Endothelial cell of umbilical vein (primary cell): ENCODE measurements at regions not wholly inside any gene's neighbourhood (a gene's known extent, or its start where the extent isn't known, plus 50 kb on each side); places are given as distances from the start of the nearest gene placed in this dataset.

Source experiments
- BruUV-seq: library from RNA; stranded (reverse); fragments of 400-500 nt; replicated peaks from 2 replicates; lab custom pipeline; 2021; lab: Mats Ljungman, UMichigan
- CTCF ChIA-PET: fragments of 300-600, 350-600 bp; sonication (Branson Sonifier 250); formaldehyde crosslinking; loops from one replicate; lab custom pipeline; 2021; ENCODE audit warnings: antibody characterized with exemption, inconsistent platforms; lab: Charles Lee
- POLR2A ChIA-PET: fragments of 300-600, 350-600 bp; sonication (Branson Sonifier 250); formaldehyde crosslinking; loops from one replicate; lab custom pipeline; 2021; ENCODE audit warnings: antibody characterized with exemption, inconsistent platforms; lab: Charles Lee
- DNase-seq: peaks from one replicate; pipeline ENCODE4 v3.0.0-alpha.2; 2011; ENCODE audit warnings: low read depth, low spot score
- FAIRE-seq: peaks from 2 replicates; lab custom pipeline; 2011; peaks lifted over from hg19 to GRCh38; lab: Jason Lieb, UNC
- H2AFZ ChIP-seq: 2 replicates; pipeline ENCODE4 v1.6.0; 2012; ENCODE audit warnings: low read depth, low read length, control low read depth, inconsistent platforms
- H3K27ac ChIP-seq: 2 replicates; pipeline ENCODE4 v1.5.1; 2011; ENCODE audit warnings: low read depth, mild to moderate bottlenecking, control low read depth, low read length, moderate library complexity; ENCODE audit not compliant: insufficient read depth
- H3K27me3 ChIP-seq, 2 experiments: 2 replicates each; pipeline versions ENCODE4 v1.6.0 to v1.6.1; 2011; ENCODE audit warnings: low read length in 2 of 2, mixed read lengths in 1 of 2; ENCODE audit not compliant: control insufficient read depth in 2 of 2, insufficient read depth in 2 of 2
- H3K36me3 ChIP-seq, 2 experiments: 2 replicates in 1 of 2; 3 replicates in 1 of 2; pipeline ENCODE4 v1.5.1; 2011; ENCODE audit warnings: low read length in 2 of 2, mild to moderate bottlenecking in 1 of 2, moderate library complexity in 1 of 2; ENCODE audit not compliant: control insufficient read depth in 2 of 2, insufficient read depth in 2 of 2; ENCODE audit errors: extremely low read depth in 1 of 2
- H3K4me1 ChIP-seq: 3 replicates; pipeline ENCODE4 v1.5.1; 2011; ENCODE audit warnings: mild to moderate bottlenecking, low read length; ENCODE audit not compliant: control insufficient read depth, insufficient read depth; ENCODE audit errors: extremely low read depth
- H3K4me2 ChIP-seq: 2 replicates; pipeline ENCODE4 v1.6.1; 2011; ENCODE audit warnings: low read length, control low read depth, mixed read lengths; ENCODE audit not compliant: insufficient read depth
- H3K4me3 ChIP-seq, 3 experiments: fragments of 200-600 bp in 1 of 3; sonication (generic), shearing (Covaris generic) in 1 of 3; replicated peaks in 1 of 3; 2 replicates each; pipeline ENCODE4 v1.5.1; 2011 to 2016; ENCODE audit warnings: control low read depth in 3 of 3, low read length in 3 of 3, mild to moderate bottlenecking in 2 of 3, inconsistent platforms in 1 of 3, low read depth in 1 of 3, moderate library complexity in 1 of 3; ENCODE audit not compliant: insufficient read depth in 1 of 3
- H3K79me2 ChIP-seq: 2 replicates; pipeline ENCODE4 v1.6.0; 2012; ENCODE audit warnings: low read length, inconsistent platforms; ENCODE audit not compliant: control insufficient read depth, insufficient read depth
- H3K9ac ChIP-seq: replicated peaks from 2 replicates; pipeline ENCODE3; 2011; ENCODE audit warnings: low read length, control low read depth; ENCODE audit not compliant: insufficient read depth; ENCODE audit errors: extremely low read depth
- H3K9me1 ChIP-seq: replicated peaks from 3 replicates; pipeline ENCODE4 v1.6.0; 2011; ENCODE audit warnings: mild to moderate bottlenecking, low read length; ENCODE audit not compliant: control insufficient read depth, insufficient read depth; ENCODE audit errors: extremely low read depth
- H3K9me3 ChIP-seq: replicated peaks from 2 replicates; pipeline ENCODE4 v1.5.1; 2012; ENCODE audit warnings: low read length, inconsistent platforms; ENCODE audit not compliant: control insufficient read depth, insufficient read depth
- H4K20me1 ChIP-seq: replicated peaks from 2 replicates; pipeline ENCODE3; 2011; ENCODE audit warnings: mild to moderate bottlenecking, low read length; ENCODE audit not compliant: control insufficient read depth, insufficient read depth; ENCODE audit errors: extremely low read depth
- CTCF ChIP-seq, 2 donors: IDR thresholded peaks; 1 replicate in 1 of 2; 2 replicates in 1 of 2; pipeline ENCODE4 v1.5.1; 2011; ENCODE audit warnings: low read length in 2 of 2, mild to moderate bottlenecking in 2 of 2, moderate library complexity in 2 of 2, control low read depth in 1 of 2, inconsistent platforms in 1 of 2, low read depth in 1 of 2; ENCODE audit not compliant: insufficient read depth in 1 of 2; ENCODE audit errors: extremely low read depth in 1 of 2
- EZH2 ChIP-seq: IDR thresholded peaks from 2 replicates; pipeline ENCODE4 v1.6.1; 2012; ENCODE audit warnings: borderline replicate concordance, low read depth, mild to moderate bottlenecking, moderate library complexity, low read length, inconsistent platforms; ENCODE audit not compliant: severe bottlenecking
- FOS ChIP-seq: IDR thresholded peaks from 2 replicates; pipeline ENCODE4 v1.6.1; 2011; ENCODE audit warnings: mild to moderate bottlenecking, low read length, moderate library complexity, borderline replicate concordance; ENCODE audit not compliant: insufficient read depth
- GATA2 ChIP-seq: IDR thresholded peaks from 2 replicates; pipeline ENCODE4 v1.7.0; 2011; ENCODE audit warnings: low read depth, mild to moderate bottlenecking, moderate library complexity, mixed read lengths, low read length; ENCODE audit not compliant: insufficient read length, insufficient read depth
- JUN ChIP-seq: IDR thresholded peaks from 2 replicates; pipeline ENCODE4 v1.6.1; 2011; ENCODE audit warnings: borderline replicate concordance, low read depth; ENCODE audit not compliant: insufficient read length, insufficient read depth
- MAX ChIP-seq: IDR thresholded peaks from 2 replicates; pipeline ENCODE4 v1.6.1; 2011; ENCODE audit not compliant: insufficient read depth, insufficient read length
- MYC ChIP-seq: IDR thresholded peaks from one replicate; pipeline ENCODE4 v1.6.1; 2011; ENCODE audit warnings: mild to moderate bottlenecking, low read depth, low read length
- POLR2A ChIP-seq: IDR thresholded peaks from 2 replicates; pipeline ENCODE4 v1.6.1; 2012; ENCODE audit warnings: low read depth, mild to moderate bottlenecking, control low read depth, low read length
- POLR2AphosphoS5 ChIP-seq: IDR thresholded peaks from 2 replicates; pipeline ENCODE4 v1.6.1; 2012; ENCODE audit warnings: low read depth, mild to moderate bottlenecking, control low read depth, low read length, moderate library complexity; ENCODE audit not compliant: insufficient read depth
- dilution Hi-C: fragments of 300-500 bp; cut with MboI; formaldehyde crosslinking; loops from one replicate; pipeline ENCODE4 v1.15.0; 2019; ENCODE audit warnings: low sequenced_read_pairs; ENCODE audit not compliant: extremely low pct_ligation_motif_present
- intact Hi-C: fragments of 100-400 bp; cut with micrococcal nuclease; formaldehyde crosslinking; loops from one replicate; pipeline ENCODE4 v1.10.0; 2022

- Histone ChIP-seq H3K27ac (no peak overlapping the region), H3K79me2 (no peaks in the 10 kb centered on the region), H3K4me1 (no peaks in the 10 kb centered on the region), H4K20me1 (no peaks in the 10 kb centered on the region), H2AFZ (no peak overlapping the region), H3K36me3 (no peaks in the 10 kb centered on the region), H3K9me3 (no peaks in the 10 kb centered on the region), H3K9me1 (no peaks in the 10 kb centered on the region), H3K27me3 (peaks cover 0 to 7% of the 10 kb centered on the region in 2 experiments), H3K4me3 (no peak overlapping the region), H3K9ac (no peak overlapping the region), H3K4me2 (no peak overlapping the region)
- dilution Hi-C loops (no loop called here), intact Hi-C loops (no loop called here)
- TF ChIP-seq JUN (no peak), MAX (no peak), EZH2 (no peak), MYC (no peak), CTCF (IDR thresholded peaks at IDR 0.05; ENCODE audit: extremely low read depth in 1 of 2, insufficient read depth in 1 of 2, low read depth in 1 of 2, low read length in 2 of 2) (no peak), POLR2A (no peak), GATA2 (no peak), FOS (no peak), POLR2AphosphoS5 (no peak)
- ChIA-PET CTCF (interaction anchor here (0.7 kb wide), 1 partner anchor 36 kb away, joined by 3 read pairs; no protein-coding TSS in a partner anchor), POLR2A (no interaction called here)
- BruUV-seq: no TSS peak
- FAIRE-seq (no peak), DNase-seq (no peak)
Observed at GRCh38 chr4:146059865-146060264, 115.7 kb upstream of the LSM6 start.
